GM12873 (cell line): ENCODE measurements at regions not wholly inside any gene's neighbourhood (a gene's known extent, or its start where the extent isn't known, plus 50 kb on each side); places are given as distances from the start of the nearest gene placed in this dataset.

ENCODE experiments used
- TF ChIP-seq, protein P1 (sequence below): IDR thresholded peaks from 2 replicates; pipeline ENCODE4 v1.5.1; 2012; ENCODE audit warnings: low read depth, mild to moderate bottlenecking, moderate library complexity, low read length, control low read depth; ENCODE audit not compliant: insufficient read depth; ENCODE audit errors: missing control alignments

- TF ChIP-seq, protein P1, sequence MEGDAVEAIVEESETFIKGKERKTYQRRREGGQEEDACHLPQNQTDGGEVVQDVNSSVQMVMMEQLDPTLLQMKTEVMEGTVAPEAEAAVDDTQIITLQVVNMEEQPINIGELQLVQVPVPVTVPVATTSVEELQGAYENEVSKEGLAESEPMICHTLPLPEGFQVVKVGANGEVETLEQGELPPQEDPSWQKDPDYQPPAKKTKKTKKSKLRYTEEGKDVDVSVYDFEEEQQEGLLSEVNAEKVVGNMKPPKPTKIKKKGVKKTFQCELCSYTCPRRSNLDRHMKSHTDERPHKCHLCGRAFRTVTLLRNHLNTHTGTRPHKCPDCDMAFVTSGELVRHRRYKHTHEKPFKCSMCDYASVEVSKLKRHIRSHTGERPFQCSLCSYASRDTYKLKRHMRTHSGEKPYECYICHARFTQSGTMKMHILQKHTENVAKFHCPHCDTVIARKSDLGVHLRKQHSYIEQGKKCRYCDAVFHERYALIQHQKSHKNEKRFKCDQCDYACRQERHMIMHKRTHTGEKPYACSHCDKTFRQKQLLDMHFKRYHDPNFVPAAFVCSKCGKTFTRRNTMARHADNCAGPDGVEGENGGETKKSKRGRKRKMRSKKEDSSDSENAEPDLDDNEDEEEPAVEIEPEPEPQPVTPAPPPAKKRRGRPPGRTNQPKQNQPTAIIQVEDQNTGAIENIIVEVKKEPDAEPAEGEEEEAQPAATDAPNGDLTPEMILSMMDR, result no peak
Measured at GRCh38 chrX:142503967-142504643, 299.0 kb upstream of the MAGEC2 start.

DNA sequence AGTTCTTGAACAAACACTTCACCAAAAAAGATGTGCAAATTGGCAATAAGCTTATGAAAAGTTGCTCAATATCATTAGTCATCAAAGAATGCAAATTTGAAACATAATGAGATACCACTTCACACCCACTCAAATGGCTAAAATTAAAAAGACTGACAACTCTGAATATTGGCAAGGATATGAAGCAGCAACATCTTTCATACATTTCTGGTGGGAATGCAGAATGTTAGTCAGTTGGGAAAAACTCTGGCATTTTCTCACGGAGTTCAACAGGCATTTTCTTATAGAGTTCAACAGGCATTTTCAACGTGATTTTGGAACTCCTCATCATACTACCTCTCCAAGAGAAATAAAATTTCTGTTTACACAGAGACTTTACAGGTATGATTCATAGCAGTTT lies 297.4 kb upstream of the MAGEC2 start:
- TF ChIP-seq, protein P1, result no peak

DNA sequence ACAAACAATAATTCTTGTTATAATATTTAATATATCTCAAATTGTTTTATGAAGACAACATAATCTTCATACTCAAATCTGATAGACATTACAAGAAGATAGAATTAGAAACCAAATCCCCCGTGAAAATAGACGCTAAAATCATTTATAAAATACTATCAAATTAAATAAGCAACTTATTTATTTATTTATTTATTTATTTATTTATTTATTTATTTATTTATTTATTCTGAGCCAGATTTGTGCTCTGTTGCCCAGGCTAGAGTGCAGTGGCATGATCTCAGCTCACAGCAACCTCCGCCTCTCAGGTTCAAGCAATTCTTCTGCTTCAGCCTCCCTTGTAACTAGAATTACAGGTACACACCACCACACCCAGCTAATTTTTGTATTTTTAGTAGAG lies 294.9 kb upstream of the MAGEC2 start:
- TF ChIP-seq, protein P1, result no peak

- TF ChIP-seq, protein P1, result no peak
Measured at GRCh38 chrX:142483965-142484364, 278.9 kb upstream of the MAGEC2 start.

DNA sequence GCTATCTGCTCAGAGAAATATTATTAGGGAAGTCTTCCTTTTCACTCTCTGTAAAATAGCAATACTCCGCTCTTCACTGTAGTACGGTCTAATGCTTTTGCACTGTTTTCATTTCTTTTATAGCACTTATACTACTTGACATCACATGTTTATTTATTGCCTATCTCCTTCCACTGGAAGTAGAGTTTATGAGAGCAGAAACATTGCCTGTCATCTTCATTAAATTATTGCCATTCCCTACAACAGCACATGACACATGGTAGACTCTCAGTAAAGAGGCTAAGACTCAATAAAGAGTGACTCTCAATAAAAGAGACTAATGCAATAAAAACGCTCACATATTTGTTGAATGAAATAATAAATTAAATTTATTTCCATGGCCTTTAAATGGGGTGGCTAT lies 241.3 kb upstream of the MAGEC2 start:
- TF ChIP-seq, protein P1, result no peak

GRCh38 chrX:142428916-142429315 lies 223.8 kb upstream of the MAGEC2 start:
- TF ChIP-seq, protein P1, result no peak

- TF ChIP-seq, protein P1, result no peak
Measured at GRCh38 chrX:142363501-142363900, 158.4 kb upstream of the MAGEC2 start.
